Lung (tissue), 11 donors: ENCODE measurements at regions not wholly inside any gene's neighbourhood (a gene's known extent, or its start where the extent isn't known, plus 50 kb on each side); places are given as distances from the start of the nearest gene placed in this dataset.

Experiments used
- ATAC-seq: fragments of 200-7000 bp; cut with Tn5 transposase; one replicate; pipeline ENCODE4 v1.9.1; 2020; ENCODE audit warnings: moderate number of reproducible peaks; ENCODE audit not compliant: insufficient read depth, low FRiP score
- DNase-seq, 3 donors: peaks; one replicate each; pipeline ENCODE4 v3.0.0-alpha.2; 2013 to 2017
- H3K27ac ChIP-seq, 2 donors: one replicate each; pipeline ENCODE4 v1.5.1; 2013; ENCODE audit warnings: mild to moderate bottlenecking in 2 of 2, moderate library complexity in 2 of 2, control low read depth in 1 of 2, inconsistent platforms in 1 of 2, low read depth in 1 of 2, low read length in 1 of 2
- H3K27me3 ChIP-seq, 3 donors: one replicate each; pipeline ENCODE4 v1.5.1; 2013; ENCODE audit warnings: low read length in 2 of 3; ENCODE audit not compliant: control insufficient read depth in 3 of 3, insufficient read depth in 3 of 3
- H3K36me3 ChIP-seq, 4 donors: one replicate each; pipeline ENCODE4 v1.5.1; 2013; ENCODE audit warnings: low read length in 4 of 4, mild to moderate bottlenecking in 1 of 4, moderate library complexity in 1 of 4; ENCODE audit not compliant: control insufficient read depth in 4 of 4, insufficient read depth in 4 of 4
- H3K4me1 ChIP-seq, 5 donors: one replicate each; pipeline ENCODE4 v1.5.1; 2013; ENCODE audit warnings: low read length in 5 of 5, mild to moderate bottlenecking in 2 of 5, moderate library complexity in 1 of 5; ENCODE audit not compliant: control insufficient read depth in 5 of 5, insufficient read depth in 5 of 5
- H3K4me3 ChIP-seq: one replicate; pipeline ENCODE4 v1.5.1; 2013; ENCODE audit warnings: mild to moderate bottlenecking, control low read depth, moderate library complexity
- H3K9ac ChIP-seq, 2 donors: one replicate each; pipeline ENCODE4 v1.5.1; 2013; ENCODE audit warnings: low read length in 2 of 2, control low read depth in 1 of 2; ENCODE audit not compliant: insufficient read depth in 1 of 2
- H3K9me3 ChIP-seq, 4 donors: one replicate each; pipeline ENCODE4 v1.5.1; 2013; ENCODE audit warnings: low read length in 3 of 4, mild to moderate bottlenecking in 1 of 4, moderate library complexity in 1 of 4; ENCODE audit not compliant: control insufficient read depth in 4 of 4, insufficient read depth in 3 of 4
- WGBS, 2 donors: extraction: QIAGEN DNeasy Blood & Tissue Kit; methylation state at CpG; one replicate each; pipeline ENCODE4 v1.1.7; 2013; 5-methylcytosine and 5-hydroxymethylcytosine counted together
- TF ChIP-seq, protein P1 (sequence below): IDR thresholded peaks from 2 replicates; pipeline ENCODE4 v1.5.1; 2012; ENCODE audit warnings: mild to moderate bottlenecking; ENCODE audit errors: control extremely low read depth, extremely low read depth
- donor health status: control.
- donor health status: control.
- donor health status: Bipolar disorder and iron deficiency.
- donor health status: healthy.
- donor health status: DM: yes; HTN: yes; CAD: no.

DNA sequence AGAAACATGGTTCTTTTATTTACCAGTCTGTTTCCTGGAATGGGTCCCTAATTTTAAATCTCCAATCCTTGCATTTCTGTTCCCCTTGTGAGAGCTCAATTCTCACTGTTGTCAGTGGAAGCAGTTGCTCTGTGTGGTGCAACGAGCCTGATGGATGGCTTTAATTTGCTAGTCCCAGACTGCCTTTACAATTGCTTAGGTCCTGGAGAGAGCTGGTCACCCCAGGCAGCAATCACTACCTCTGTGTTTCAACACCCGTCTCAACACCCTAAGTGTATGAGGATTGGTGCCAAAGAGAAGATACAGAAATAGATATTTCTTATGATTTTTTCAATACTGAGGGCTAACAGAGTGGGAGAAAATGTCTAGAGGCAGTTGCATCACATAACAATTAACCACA, 873.8 kb downstream of the GLUD2 start:
- no peak overlapping the region for H3K9ac ChIP-seq
- H3K4me1 ChIP-seq, result no peaks in the 10 kb centered on the region
- no peak overlapping the region for H3K4me3 ChIP-seq
- H3K36me3 ChIP-seq, result no peaks in the 10 kb centered on the region
- no peak overlapping the region for H3K27ac ChIP-seq
- no peaks in the 10 kb centered on the region for H3K27me3 ChIP-seq
- DNase-seq (no peak), ATAC-seq (no peak)
- TF ChIP-seq, protein P1, sequence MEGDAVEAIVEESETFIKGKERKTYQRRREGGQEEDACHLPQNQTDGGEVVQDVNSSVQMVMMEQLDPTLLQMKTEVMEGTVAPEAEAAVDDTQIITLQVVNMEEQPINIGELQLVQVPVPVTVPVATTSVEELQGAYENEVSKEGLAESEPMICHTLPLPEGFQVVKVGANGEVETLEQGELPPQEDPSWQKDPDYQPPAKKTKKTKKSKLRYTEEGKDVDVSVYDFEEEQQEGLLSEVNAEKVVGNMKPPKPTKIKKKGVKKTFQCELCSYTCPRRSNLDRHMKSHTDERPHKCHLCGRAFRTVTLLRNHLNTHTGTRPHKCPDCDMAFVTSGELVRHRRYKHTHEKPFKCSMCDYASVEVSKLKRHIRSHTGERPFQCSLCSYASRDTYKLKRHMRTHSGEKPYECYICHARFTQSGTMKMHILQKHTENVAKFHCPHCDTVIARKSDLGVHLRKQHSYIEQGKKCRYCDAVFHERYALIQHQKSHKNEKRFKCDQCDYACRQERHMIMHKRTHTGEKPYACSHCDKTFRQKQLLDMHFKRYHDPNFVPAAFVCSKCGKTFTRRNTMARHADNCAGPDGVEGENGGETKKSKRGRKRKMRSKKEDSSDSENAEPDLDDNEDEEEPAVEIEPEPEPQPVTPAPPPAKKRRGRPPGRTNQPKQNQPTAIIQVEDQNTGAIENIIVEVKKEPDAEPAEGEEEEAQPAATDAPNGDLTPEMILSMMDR, result no peak
- 43 to 49% methylated on average over 2 of the region's 2 CpGs for WGBS, 2 donors
- no peaks in the 10 kb centered on the region for H3K9me3 ChIP-seq

DNA sequence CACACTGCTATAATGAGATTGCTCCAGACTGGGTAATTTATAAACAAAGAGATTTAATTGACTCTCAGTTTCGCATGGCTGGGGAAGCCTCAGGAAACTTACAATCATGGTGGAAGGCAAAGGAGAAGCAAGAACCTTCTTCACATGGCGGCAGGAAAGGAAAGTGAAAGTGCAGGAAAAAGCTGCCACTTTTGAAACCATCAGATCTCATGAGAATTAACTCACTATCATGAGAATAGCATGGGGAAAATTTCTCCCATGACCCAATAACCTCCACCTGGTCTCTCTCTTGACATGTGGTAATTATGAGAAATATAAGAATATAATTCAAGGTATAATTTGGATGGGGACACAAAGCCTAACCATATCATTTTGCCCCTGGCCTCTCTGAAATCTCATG, 884.2 kb downstream of the GLUD2 start:
- Histone ChIP-seq H3K27ac (no peak overlapping the region), H3K9ac (no peak overlapping the region), H3K4me3 (no peak overlapping the region), H3K36me3 (no peaks in the 10 kb centered on the region), H3K9me3 (peaks cover 0 to 5% (median 0%) of the 10 kb centered on the region in 4 donors), H3K4me1 (no peaks in the 10 kb centered on the region), H3K27me3 (no peaks in the 10 kb centered on the region)
- TF ChIP-seq, protein P1, result no peak
- DNase-seq (no peak), ATAC-seq (no peak)
- WGBS, 2 donors, result 74 to 89% methylated on average over 2 of the region's 2 CpGs

DNA sequence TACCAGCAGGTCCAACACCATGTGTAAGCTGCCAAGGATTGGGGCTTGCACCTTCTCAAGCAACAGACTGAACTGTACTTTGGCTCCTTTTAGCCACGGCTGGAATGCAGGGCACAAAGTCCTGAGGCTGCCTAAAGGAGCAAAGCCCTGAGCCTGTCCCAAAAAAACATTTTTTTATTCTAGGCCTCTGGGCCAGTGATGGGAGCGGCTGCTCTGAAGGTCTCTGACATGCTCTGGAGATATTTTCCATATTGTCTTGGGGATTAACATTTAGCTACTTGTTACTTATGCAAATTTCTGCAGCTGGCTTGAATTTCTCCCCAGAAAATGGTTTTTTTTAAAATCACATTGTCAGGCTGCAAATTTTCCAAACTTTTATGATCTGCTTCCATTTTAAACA, 885.3 kb downstream of the GLUD2 start:
- WGBS, 2 donors, result 73 to 87% methylated on average over 2 of the region's 2 CpGs
- TF ChIP-seq, protein P1, result no peak
- DNase-seq, result no peak
- Histone ChIP-seq H3K9ac (no peak overlapping the region), H3K9me3 (peaks cover 0 to 5% (median 0%) of the 10 kb centered on the region in 4 donors), H3K36me3 (no peaks in the 10 kb centered on the region), H3K4me3 (no peak overlapping the region), H3K27me3 (no peaks in the 10 kb centered on the region), H3K4me1 (no peaks in the 10 kb centered on the region), H3K27ac (no peak overlapping the region)
- no peak for ATAC-seq

DNA sequence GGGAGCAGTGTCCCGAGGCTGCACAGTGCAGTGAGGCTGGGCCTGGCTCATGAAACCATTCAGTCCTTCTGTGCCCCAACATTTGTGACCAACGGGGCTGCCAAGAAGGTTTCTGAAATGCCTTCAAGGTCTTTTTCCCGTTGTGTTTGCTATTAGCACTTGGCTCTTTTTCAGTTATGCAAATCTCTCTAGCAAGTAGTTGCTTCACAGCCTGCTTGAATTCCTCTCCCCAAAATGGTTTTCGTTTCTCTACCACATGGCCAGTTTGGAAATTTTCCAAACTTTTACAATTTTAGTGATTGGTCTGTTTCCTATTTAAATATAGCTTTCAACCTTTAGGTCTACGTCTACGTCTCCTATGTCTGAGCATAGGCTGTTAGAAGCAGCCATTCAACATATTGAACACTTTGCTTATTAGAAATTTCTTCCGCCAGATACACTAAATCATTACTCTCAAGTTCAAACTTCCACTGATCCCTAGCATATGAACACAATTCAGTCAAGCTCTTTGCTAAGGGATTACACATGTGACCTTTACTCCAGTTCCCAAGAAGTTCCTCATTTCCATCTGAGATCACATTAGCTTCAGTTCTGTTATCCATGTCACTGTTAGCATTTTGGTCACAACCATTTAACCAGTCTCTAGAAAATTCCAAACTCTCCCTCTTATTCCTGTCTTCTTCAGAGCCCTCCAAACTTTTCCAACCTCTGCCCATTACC, 901.8 kb downstream of the GLUD2 start:
- Histone ChIP-seq H3K4me3 (no peak overlapping the region), H3K27ac (no peak overlapping the region)
- 70 to 86% methylated on average over 7 of the region's 7 CpGs for WGBS, 2 donors

More for the DNA sequence above, 901.8 kb downstream of the GLUD2 start:
- Histone ChIP-seq H3K9me3 (no peaks in the 10 kb centered on the region), H3K27me3 (no peaks in the 10 kb centered on the region), H3K36me3 (no peaks in the 10 kb centered on the region), H3K4me1 (no peaks in the 10 kb centered on the region), H3K9ac (no peak overlapping the region)
- ATAC-seq (no peak), DNase-seq (no peak)
- TF ChIP-seq, protein P1, result no peak
